Left ventricle myocardium inferior (tissue), 1 donor: ENCODE measurements at regions not wholly inside any gene's neighbourhood (a gene's known extent, or its start where the extent isn't known, plus 50 kb on each side); places are given as distances from the start of the nearest gene placed in this dataset.
"Not testable (repeated sequence)": the region's sequence is repeated elsewhere in the genome, so short reads cannot be mapped to it uniquely, and the experiment has no call there.

ENCODE experiments used
- DNase-seq: peaks from one replicate; pipeline ENCODE4 v3.0.0-alpha.2; 2020
- H3K27ac ChIP-seq: fragments of 200-600 bp; replicated peaks from 2 replicates; pipeline ENCODE4 v1.8.0; 2021
- H3K27me3 ChIP-seq: fragments of 200-600 bp; 2 replicates; pipeline ENCODE4 v1.8.0; 2021; ENCODE audit warnings: low read depth
- H3K36me3 ChIP-seq: fragments of 200-600 bp; 2 replicates; pipeline ENCODE4 v1.8.0; 2021
- H3K4me1 ChIP-seq: fragments of 200-600 bp; 2 replicates; pipeline ENCODE4 v1.8.0; 2021
- H3K4me3 ChIP-seq: fragments of 200-600 bp; 2 replicates; pipeline ENCODE4 v1.8.0; 2021; ENCODE audit warnings: mild to moderate bottlenecking, moderate library complexity
- H3K9me3 ChIP-seq: fragments of 200-600 bp; replicated peaks from 2 replicates; pipeline ENCODE4 v1.8.0; 2021
- CTCF ChIP-seq: fragments of 200-600 bp; IDR thresholded peaks from 2 replicates; pipeline ENCODE4 v1.8.0; 2021; ENCODE audit warnings: antibody characterized with exemption, mild to moderate bottlenecking, borderline replicate concordance
- intact Hi-C: fragments of 100-400 bp; cut with micrococcal nuclease; formaldehyde crosslinking; loops from one replicate; pipeline ENCODE4 v1.11.0; 2022
- donor health status: DM: no; HTN: yes; CAD: no; lungs with severe emphysema.

GRCh38 chr4:104334410-104334809 lies 160.3 kb downstream of the CXXC4 start:
- Histone ChIP-seq H3K4me3 (no peak overlapping the region), H3K36me3 (no peaks in the 10 kb centered on the region), H3K9me3 (peaks cover 36% of the 10 kb centered on the region), H3K27ac (no peak overlapping the region), H3K4me1 (no peaks in the 10 kb centered on the region), H3K27me3 (no peaks in the 10 kb centered on the region)
- no peak for DNase-seq
- intact Hi-C loops, result no loop called here
- no peak for TF ChIP-seq CTCF

- no peak for DNase-seq
- Histone ChIP-seq H3K9me3 (peaks cover 17% of the 10 kb centered on the region), H3K27me3 (no peaks in the 10 kb centered on the region), H3K4me1 (no peaks in the 10 kb centered on the region), H3K27ac (no peak overlapping the region), H3K4me3 (no peak overlapping the region), H3K36me3 (no peaks in the 10 kb centered on the region)
- intact Hi-C loops, result no loop called here
- no peak for TF ChIP-seq CTCF
Measured at GRCh38 chr4:104330125-104330905, 164.4 kb downstream of the CXXC4 start.

GRCh38 chr4:104326991-104327694 lies 167.6 kb downstream of the CXXC4 start:
- H3K27ac ChIP-seq, H3K27me3 ChIP-seq, H3K36me3 ChIP-seq, H3K4me3 ChIP-seq, H3K4me1 ChIP-seq, intact Hi-C loops, DNase-seq: not testable (repeated sequence)
- peaks cover 25% of the 10 kb centered on the region for H3K9me3 ChIP-seq

- TF ChIP-seq CTCF, result no peak
- intact Hi-C loops, result no loop called here
- peaks cover 4% of the 10 kb centered on the region for H3K9me3 ChIP-seq
- no peaks in the 10 kb centered on the region for H3K27me3 ChIP-seq
- no peak for DNase-seq
- H3K4me1 ChIP-seq, result no peaks in the 10 kb centered on the region
- no peak overlapping the region for H3K27ac ChIP-seq
- H3K36me3 ChIP-seq, result no peaks in the 10 kb centered on the region
- no peak overlapping the region for H3K4me3 ChIP-seq
Measured at GRCh38 chr4:104302731-104303130, 192.0 kb downstream of the CXXC4 start.

- Histone ChIP-seq H3K9me3 (peaks cover 3% of the 10 kb centered on the region), H3K36me3 (no peaks in the 10 kb centered on the region), H3K4me3 (no peak overlapping the region), H3K27ac (no peak overlapping the region), H3K4me1 (no peaks in the 10 kb centered on the region), H3K27me3 (no peaks in the 10 kb centered on the region)
- no peak for DNase-seq
- intact Hi-C loops, result no loop called here
- no peak for TF ChIP-seq CTCF
Measured at GRCh38 chr4:104294811-104295210, 199.9 kb downstream of the CXXC4 start.

GRCh38 chr4:104286867-104287266 lies 207.8 kb downstream of the CXXC4 start:
- H3K4me3 ChIP-seq, result no peak overlapping the region
- intact Hi-C loops, result no loop called here
- DNase-seq, result no peak
- TF ChIP-seq CTCF, result no peak
- no peaks in the 10 kb centered on the region for H3K36me3 ChIP-seq
- H3K4me1 ChIP-seq, result no peaks in the 10 kb centered on the region
- no peaks in the 10 kb centered on the region for H3K27me3 ChIP-seq
- H3K9me3 ChIP-seq, result peaks cover 10% of the 10 kb centered on the region
- no peak overlapping the region for H3K27ac ChIP-seq
